HEK293T (cell line): ENCODE measurements at regions not wholly inside any gene's neighbourhood (a gene's known extent, or its start where the extent isn't known, plus 50 kb on each side); places are given as distances from the start of the nearest gene placed in this dataset.

Experiments used
- BHLHE40 ChIP-seq: fragments of 450-650 bp; IDR thresholded peaks from 2 replicates; pipeline ENCODE4 v1.6.1; 2016; ENCODE audit warnings: mild to moderate bottlenecking, moderate library complexity, borderline replicate concordance
- FOXA1 ChIP-seq: fragments of 450-650 bp; IDR thresholded peaks from 2 replicates; pipeline ENCODE4 v1.6.1; 2016; ENCODE audit warnings: mild to moderate bottlenecking
- FOXM1 ChIP-seq: fragments of 450-650 bp; IDR thresholded peaks from 2 replicates; pipeline ENCODE4 v1.6.1; 2017; ENCODE audit warnings: mild to moderate bottlenecking, borderline replicate concordance
- L3MBTL2 ChIP-seq: fragments of 450-650 bp; conservative IDR thresholded peaks from 2 replicates; pipeline ENCODE4 v1.6.1; 2016; ENCODE audit warnings: mild to moderate bottlenecking
- NFRKB ChIP-seq: fragments of 450-650 bp; IDR thresholded peaks from 2 replicates; pipeline ENCODE4 v1.6.1; 2016; ENCODE audit warnings: mild to moderate bottlenecking, moderate library complexity
- PKNOX1 ChIP-seq: fragments of 450-650 bp; IDR thresholded peaks from 2 replicates; pipeline ENCODE4 v1.6.1; 2016
- SP1 ChIP-seq: fragments of 450-650 bp; IDR thresholded peaks from 2 replicates; pipeline ENCODE4 v1.6.1; 2017
- SUZ12 ChIP-seq: fragments of 450-650 bp; IDR thresholded peaks from 2 replicates; pipeline ENCODE4 v1.6.1; 2016; ENCODE audit warnings: mild to moderate bottlenecking
- TARDBP ChIP-seq: fragments of 450-650 bp; IDR thresholded peaks from 2 replicates; pipeline ENCODE4 v1.6.1; 2016
- ZNF384 ChIP-seq: fragments of 450-650 bp; IDR thresholded peaks from 2 replicates; pipeline ENCODE4 v1.6.1; 2016

- TF ChIP-seq FOXM1 (no peak), ZNF384 (no peak), FOXA1 (no peak), TARDBP (no peak), L3MBTL2 (no peak), PKNOX1 (no peak), NFRKB (no peak), SP1 (no peak), BHLHE40 (no peak), SUZ12 (no peak)
Observed at GRCh38 chr3:159887911-159888310, 100.7 kb upstream of the IL12A start.
